ENCODE measurements at regions not wholly inside any gene's neighbourhood (a gene's known extent, or its start where the extent isn't known, plus 50 kb on each side); places are given as distances from the start of the nearest gene placed in this dataset.
"Not testable (repeated sequence)": the region's sequence is repeated elsewhere in the genome, so short reads cannot be mapped to it uniquely, and the experiment has no call there.

GRCh38 chr4:181897935-181898334 lies 345.3 kb upstream of the TENM3 start:
- DNase-seq (ENCODE audit: low spot score), result no peak

GRCh38 chr4:181902404-181902803 lies 340.8 kb upstream of the TENM3 start:
- DNase-seq (ENCODE audit: low spot score), result not testable (repeated sequence)

DNA sequence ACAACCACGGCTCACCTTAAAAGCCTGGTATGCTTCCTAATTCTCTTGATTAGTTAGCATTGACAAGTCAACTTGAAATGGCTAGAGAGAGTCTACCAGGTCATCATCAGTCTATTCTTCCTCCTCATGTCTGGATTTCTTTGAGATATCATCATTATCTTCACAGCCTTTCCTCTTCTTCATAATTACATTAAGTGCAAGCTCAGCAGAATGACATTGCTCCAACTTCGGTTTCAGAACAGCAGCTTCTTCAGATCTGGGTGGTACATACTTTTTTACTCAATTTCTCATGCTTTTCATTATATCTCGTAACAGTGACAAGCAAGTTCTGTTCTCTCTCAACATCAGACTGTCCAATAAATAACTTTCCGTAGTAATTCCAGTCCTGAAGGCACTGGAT lies 337.5 kb upstream of the TENM3 start:
- DNase-seq (ENCODE audit: low spot score), result peak; percentile 52

DNA sequence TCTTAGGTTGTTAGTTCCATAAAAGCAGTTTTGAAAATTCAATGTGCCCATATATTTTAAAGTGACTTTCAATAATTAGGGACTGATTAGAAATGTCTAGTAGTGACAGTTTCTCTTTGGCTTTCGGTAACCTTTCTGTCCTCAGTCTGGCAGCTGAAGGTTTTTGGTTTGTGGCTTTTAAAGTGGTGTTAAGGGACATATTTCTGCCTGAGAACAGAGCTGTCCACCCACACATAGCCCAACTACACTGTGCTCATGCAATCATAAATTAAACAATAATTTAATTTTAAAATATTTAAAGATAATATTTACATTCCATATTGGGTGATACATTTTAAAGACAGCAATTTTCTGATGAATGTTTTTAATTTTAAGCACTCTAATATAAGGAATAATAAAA lies 335.0 kb upstream of the TENM3 start:
- DNase-seq (ENCODE audit: low spot score), result no peak

GRCh38 chr4:181909368-181909767 lies 333.8 kb upstream of the TENM3 start:
- no peak for DNase-seq (ENCODE audit: low spot score)

GRCh38 chr4:181911420-181911819 lies 331.8 kb upstream of the TENM3 start:
- DNase-seq (ENCODE audit: low spot score), result no peak

- DNase-seq (ENCODE audit: low spot score), result no peak
Measured at GRCh38 chr4:181933471-181933870, 309.7 kb upstream of the TENM3 start.

DNA sequence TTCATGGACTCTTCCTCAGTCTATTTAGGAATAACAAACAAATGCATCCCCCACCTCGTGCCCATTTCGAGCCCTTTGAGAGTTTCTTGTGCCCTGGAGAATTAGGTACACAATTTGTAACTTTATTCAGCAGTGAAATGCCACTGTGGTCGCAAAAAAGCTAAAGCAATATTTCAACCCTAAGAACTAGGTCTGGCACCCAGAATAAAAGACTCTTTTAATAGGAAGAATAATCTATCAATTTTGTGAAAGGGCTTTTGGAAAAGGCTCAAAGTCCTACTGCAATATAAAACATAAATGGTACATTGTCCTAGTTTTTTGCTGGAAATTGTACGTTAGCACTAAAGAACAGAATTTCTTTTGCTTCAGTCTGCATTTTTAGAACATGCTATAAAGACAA lies 304.6 kb upstream of the TENM3 start:
- no peak for DNase-seq (ENCODE audit: low spot score)

- DNase-seq (ENCODE audit: low spot score), result no peak
Measured at GRCh38 chr4:181939199-181939945, 303.8 kb upstream of the TENM3 start.

DNA sequence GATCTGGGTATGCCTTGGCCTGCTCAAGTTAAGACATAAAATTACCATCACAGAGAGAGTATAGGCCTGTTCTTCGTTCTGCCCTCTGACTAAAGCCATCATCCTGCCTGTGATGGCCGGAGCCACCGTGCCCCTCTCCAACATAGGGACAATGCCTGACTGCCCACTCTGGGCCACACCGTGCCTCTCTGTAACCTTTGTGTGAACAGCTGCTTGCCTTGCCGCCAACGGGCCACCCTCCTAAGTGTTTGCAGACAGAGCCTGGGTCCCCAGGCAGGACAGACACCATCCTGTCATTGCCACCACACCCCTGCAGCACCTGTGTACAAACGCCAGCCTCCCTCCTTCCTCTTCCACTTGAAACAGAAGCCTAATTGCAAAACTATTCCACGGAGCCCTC lies 298.7 kb upstream of the TENM3 start:
- DNase-seq (ENCODE audit: low spot score), result no peak

- DNase-seq (ENCODE audit: low spot score), result no peak
Measured at GRCh38 chr4:181946902-181947301, 296.3 kb upstream of the TENM3 start.

DNA sequence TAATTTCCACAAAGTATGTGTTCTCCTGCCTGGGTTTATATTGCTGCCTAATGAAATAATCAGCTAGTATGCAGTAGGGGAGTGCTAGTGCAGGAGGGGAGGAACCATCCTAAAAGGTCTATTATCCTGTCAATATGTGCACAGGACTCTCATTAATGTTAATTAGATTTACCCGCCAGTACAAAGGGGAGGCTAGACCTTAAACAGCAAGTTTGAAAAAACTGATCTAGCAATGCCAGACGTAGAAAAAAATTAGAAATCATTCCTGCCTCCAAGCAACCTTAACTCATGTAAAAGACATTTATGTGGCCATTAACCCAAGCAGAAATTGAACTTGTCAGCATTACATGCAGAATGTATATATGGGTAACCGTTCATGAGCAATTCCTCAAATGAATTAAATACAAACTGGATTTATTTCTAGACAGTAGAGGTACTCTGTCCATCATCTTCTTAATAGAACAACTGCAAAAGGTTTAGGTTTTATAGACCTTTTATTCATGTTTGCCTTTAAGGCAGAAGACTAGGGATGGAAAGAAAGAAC lies 294.3 kb upstream of the TENM3 start:
- DNase-seq (ENCODE audit: low spot score), result no peak

- no peak for DNase-seq (ENCODE audit: low spot score)
Measured at GRCh38 chr4:181949704-181950312, 293.4 kb upstream of the TENM3 start.

DNA sequence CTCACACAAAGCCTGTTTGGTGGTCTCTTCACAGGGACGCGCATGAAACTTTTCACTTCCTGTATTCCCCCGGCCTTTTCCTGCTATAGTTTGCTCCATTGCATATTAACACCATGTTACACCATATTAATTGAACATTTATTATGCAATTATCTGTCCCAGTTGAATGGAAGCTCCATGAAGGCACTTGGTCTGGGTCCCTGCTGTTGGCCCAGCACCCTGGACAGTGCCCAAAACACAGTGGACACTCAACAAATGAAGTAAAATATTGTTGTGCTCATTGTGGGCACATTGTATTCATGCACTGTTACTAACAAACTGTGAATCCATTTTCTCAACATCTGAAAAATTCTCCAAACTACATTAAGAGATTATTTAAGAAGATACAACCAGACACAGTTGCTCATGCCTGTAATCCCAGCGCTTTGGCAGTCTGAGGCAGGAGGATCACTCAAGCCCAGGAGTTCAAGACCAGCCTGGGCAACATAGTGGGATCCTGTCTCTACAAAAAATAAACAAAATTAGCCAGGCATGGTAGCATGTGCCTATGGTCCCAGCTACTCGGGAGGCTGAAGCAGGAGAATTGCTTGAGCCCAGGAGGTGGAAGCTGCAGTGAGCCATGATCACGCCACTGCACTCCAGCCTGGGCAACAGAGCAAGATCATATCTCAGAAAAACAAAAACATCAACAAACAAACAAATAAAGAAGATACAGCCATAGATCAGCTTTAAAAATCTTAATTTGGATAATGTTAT lies 292.7 kb upstream of the TENM3 start:
- no peak for DNase-seq (ENCODE audit: low spot score)

GRCh38 chr4:181951265-181951664 lies 291.9 kb upstream of the TENM3 start:
- no peak for DNase-seq (ENCODE audit: low spot score)

GRCh38 chr4:181952478-181952877 lies 290.7 kb upstream of the TENM3 start:
- peak; percentile 67 for DNase-seq (ENCODE audit: low spot score)

DNA sequence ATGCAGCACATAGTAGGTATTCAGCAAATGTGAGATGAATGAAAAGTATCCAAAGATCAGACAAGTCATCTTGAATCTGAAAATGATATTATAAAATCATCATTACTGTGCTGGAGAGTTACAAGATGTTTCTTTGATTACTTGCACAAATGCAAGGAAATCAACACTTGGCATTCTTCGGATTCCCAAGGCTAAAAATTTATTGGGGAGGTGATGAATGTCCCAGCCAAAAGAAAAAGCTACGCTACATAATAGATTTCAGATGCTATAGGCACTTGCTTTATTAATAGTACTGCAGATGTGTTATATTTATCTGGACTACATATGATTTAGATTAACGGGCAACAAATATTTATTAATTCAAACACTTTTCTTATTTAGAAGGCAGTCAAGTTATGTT lies 286.7 kb upstream of the TENM3 start:
- no peak for DNase-seq (ENCODE audit: low spot score)

GRCh38 chr4:181957088-181957487 lies 286.1 kb upstream of the TENM3 start:
- DNase-seq (ENCODE audit: low spot score), result no peak

GRCh38 chr4:181958446-181958845 lies 284.8 kb upstream of the TENM3 start:
- DNase-seq (ENCODE audit: low spot score), result no peak

GRCh38 chr4:181959121-181959520 lies 284.1 kb upstream of the TENM3 start:
- no peak for DNase-seq (ENCODE audit: low spot score)

DNA sequence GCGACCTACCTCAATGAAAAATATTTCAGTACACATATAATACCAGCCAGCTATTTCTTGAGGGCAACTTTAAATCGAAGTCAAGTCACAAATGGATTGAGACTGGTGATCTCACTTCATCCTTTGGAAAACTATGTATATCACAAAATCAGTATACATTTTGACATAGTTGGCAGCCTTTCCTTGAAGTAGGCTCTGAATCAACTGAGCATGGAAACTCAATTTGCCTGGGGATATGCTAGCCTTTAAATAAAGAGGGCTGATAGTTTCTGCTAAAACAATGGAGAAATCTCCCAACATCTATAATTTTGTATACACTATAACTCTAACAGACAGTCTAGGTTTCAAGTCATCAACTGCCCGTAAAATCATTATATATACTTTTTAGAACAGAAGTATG lies 282.8 kb upstream of the TENM3 start:
- no peak for DNase-seq (ENCODE audit: low spot score)

- DNase-seq (ENCODE audit: low spot score), result no peak
Measured at GRCh38 chr4:181962321-181962720, 280.9 kb upstream of the TENM3 start.

GRCh38 chr4:181964731-181965130 lies 278.5 kb upstream of the TENM3 start:
- DNase-seq (ENCODE audit: low spot score), result no peak
